ENCODE measurements at regions not wholly inside any gene's neighbourhood (a gene's known extent, or its start where the extent isn't known, plus 50 kb on each side); places are given as distances from the start of the nearest gene placed in this dataset.

GRCh38 chr7:23966941-23967340, 256.9 kb downstream of the STK31 start:
- TF ChIP-seq CTCF (IDR thresholded peaks at IDR 0.05; ENCODE audit: poor library complexity, severe bottlenecking) (no peak), TAF1 (IDR thresholded peaks at IDR 0.05; ENCODE audit: low read depth) (no peak), RAD21 (conservative IDR thresholded peaks at IDR 0.05) (no peak), SMC3 (conservative IDR thresholded peaks at IDR 0.05; ENCODE audit: poor library complexity) (no peak), EP300 (conservative IDR thresholded peaks at IDR 0.05; ENCODE audit: poor library complexity, severe bottlenecking) (no peak), MXI1 (conservative IDR thresholded peaks at IDR 0.05; ENCODE audit: poor library complexity, severe bottlenecking) (no peak), EZH2 (IDR thresholded peaks at IDR 0.05; ENCODE audit: borderline replicate concordance, insufficient read depth, low read length, poor library complexity, severe bottlenecking) (no peak), REST (IDR thresholded peaks at IDR 0.05; ENCODE audit: borderline replicate concordance) (no peak), POLR2AphosphoS5 (IDR thresholded peaks at IDR 0.05) (no peak)
